Calu3 (cell line): ENCODE measurements at regions not wholly inside any gene's neighbourhood (a gene's known extent, or its start where the extent isn't known, plus 50 kb on each side); places are given as distances from the start of the nearest gene placed in this dataset.

Experiments used
- BruUV-seq: library from RNA; stranded (reverse); fragments of 400-500 nt; replicated peaks from 2 replicates; lab custom pipeline; 2021; lab: Mats Ljungman, UMichigan
- CTCF ChIA-PET: fragments of 300-600 bp; sonication (Branson Sonifier 250); formaldehyde crosslinking; loops from one replicate; lab custom pipeline; 2022; ENCODE audit warnings: antibody characterized with exemption; lab: Charles Lee
- DNase-seq: peaks from one replicate; pipeline ENCODE4 v3.0.0; 2022
- H3K27ac Mint-ChIP-seq: one replicate; pipeline ENCODE4 v1.8.0; 2022; ENCODE audit warnings: mixed read lengths; ENCODE audit not compliant: unreplicated experiment
- H3K27me3 Mint-ChIP-seq: one replicate; pipeline ENCODE4 v1.8.0; 2022; ENCODE audit warnings: mixed read lengths; ENCODE audit not compliant: unreplicated experiment
- H3K36me3 Mint-ChIP-seq: one replicate; pipeline ENCODE4 v1.8.0; 2022; ENCODE audit warnings: mild to moderate bottlenecking, moderate library complexity, mixed read lengths; ENCODE audit not compliant: insufficient read depth, unreplicated experiment
- H3K4me1 Mint-ChIP-seq: one replicate; pipeline ENCODE4 v1.8.0; 2022; ENCODE audit warnings: mild to moderate bottlenecking, low read depth, mixed read lengths; ENCODE audit not compliant: unreplicated experiment
- H3K4me3 Mint-ChIP-seq: one replicate; pipeline ENCODE4 v1.8.0; 2022; ENCODE audit warnings: mild to moderate bottlenecking, low read depth, moderate library complexity, mixed read lengths; ENCODE audit not compliant: unreplicated experiment
- H3K9me3 Mint-ChIP-seq: one replicate; pipeline ENCODE4 v1.8.0; 2022; ENCODE audit warnings: low read depth, mixed read lengths; ENCODE audit not compliant: unreplicated experiment
- CTCF ChIP-seq: fragments of 200-600 bp; IDR thresholded peaks from one replicate; pipeline ENCODE4 v1.8.0; 2022; ENCODE audit warnings: antibody characterized with exemption; ENCODE audit not compliant: unreplicated experiment
- intact Hi-C: fragments of 100-400 bp; cut with micrococcal nuclease; formaldehyde crosslinking; loops from one replicate; pipeline ENCODE4 v1.10.0; 2022; ENCODE audit not compliant: unreplicated experiment

- TF ChIP-seq CTCF, result no peak
- no peaks in the 10 kb centered on the region for H3K9me3 Mint-ChIP-seq
- H3K27me3 Mint-ChIP-seq, result no peaks in the 10 kb centered on the region
- DNase-seq, result no peak
- no TSS peak for BruUV-seq
- CTCF ChIA-PET, result no interaction called here
- H3K4me3 Mint-ChIP-seq, result no peak overlapping the region
- H3K36me3 Mint-ChIP-seq, result no peaks in the 10 kb centered on the region
- H3K4me1 Mint-ChIP-seq, result no peaks in the 10 kb centered on the region
- no peak overlapping the region for H3K27ac Mint-ChIP-seq
- intact Hi-C loops, result no loop called here
Measured at GRCh38 chr5:103456476-103456875, 106.1 kb downstream of the NUDT12 start.

- no peak for DNase-seq
- intact Hi-C loops, result no loop called here
- Mint-ChIP-seq H3K36me3 (no peaks in the 10 kb centered on the region), H3K27ac (no peak overlapping the region), H3K4me1 (no peaks in the 10 kb centered on the region), H3K4me3 (no peak overlapping the region), H3K9me3 (no peaks in the 10 kb centered on the region), H3K27me3 (no peaks in the 10 kb centered on the region)
- CTCF ChIA-PET, result no interaction called here
- BruUV-seq, result no TSS peak
- no peak for TF ChIP-seq CTCF
Measured at GRCh38 chr5:103455796-103456195, 106.8 kb downstream of the NUDT12 start.

- CTCF ChIA-PET, result no interaction called here
- H3K27me3 Mint-ChIP-seq, result no peaks in the 10 kb centered on the region
- no peaks in the 10 kb centered on the region for H3K4me1 Mint-ChIP-seq
- DNase-seq, result no peak
- BruUV-seq, result no TSS peak
- H3K4me3 Mint-ChIP-seq, result no peak overlapping the region
- no peak overlapping the region for H3K27ac Mint-ChIP-seq
- intact Hi-C loops, result no loop called here
- H3K9me3 Mint-ChIP-seq, result no peaks in the 10 kb centered on the region
- no peaks in the 10 kb centered on the region for H3K36me3 Mint-ChIP-seq
- no peak for TF ChIP-seq CTCF
Measured at GRCh38 chr5:103454770-103455169, 107.8 kb downstream of the NUDT12 start.

GRCh38 chr5:103452666-103453065 lies 109.9 kb downstream of the NUDT12 start:
- no TSS peak for BruUV-seq
- no peaks in the 10 kb centered on the region for H3K36me3 Mint-ChIP-seq
- no peaks in the 10 kb centered on the region for H3K27me3 Mint-ChIP-seq
- intact Hi-C loops, result no loop called here
- DNase-seq, result no peak
- H3K4me3 Mint-ChIP-seq, result no peak overlapping the region
- no peaks in the 10 kb centered on the region for H3K4me1 Mint-ChIP-seq
- TF ChIP-seq CTCF, result no peak
- H3K27ac Mint-ChIP-seq, result no peak overlapping the region
- CTCF ChIA-PET, result no interaction called here
- H3K9me3 Mint-ChIP-seq, result no peaks in the 10 kb centered on the region
